NCI-H2107 treated with DMSO at 0.1 percent for 48 hours (cell line): ENCODE measurements at regions not wholly inside any gene's neighbourhood (a gene's known extent, or its start where the extent isn't known, plus 50 kb on each side); places are given as distances from the start of the nearest gene placed in this dataset.
"Not testable (repeated sequence)": the region's sequence is repeated elsewhere in the genome, so short reads cannot be mapped to it uniquely, and the experiment has no call there.

Experiments
- DNase-seq: peaks from one replicate; lab custom pipeline; 2025; ENCODE audit not compliant: unreplicated experiment; lab: John Stamatoyannopoulos, UW

GRCh38 chr1:173257805-173258204 lies 50.7 kb upstream of the TNFSF4 start:
- DNase-seq, result no peak

- DNase-seq, result no peak
Measured at GRCh38 chr1:173258479-173259264, 51.5 kb upstream of the TNFSF4 start.

- not testable (repeated sequence) for DNase-seq
Measured at GRCh38 chr1:173260329-173260728, 53.2 kb upstream of the TNFSF4 start.

- DNase-seq, result no peak
Measured at GRCh38 chr1:173266841-173267240, 59.7 kb upstream of the TNFSF4 start.

- DNase-seq, result no peak
Measured at GRCh38 chr1:173267453-173267945, 60.4 kb upstream of the TNFSF4 start.

- DNase-seq, result no peak
Measured at GRCh38 chr1:173268261-173268660, 61.1 kb upstream of the TNFSF4 start.

- no peak for DNase-seq
Measured at GRCh38 chr1:173268786-173269277, 61.7 kb upstream of the TNFSF4 start.

- DNase-seq, result no peak
Measured at GRCh38 chr1:173269490-173270230, 62.5 kb upstream of the TNFSF4 start.

- DNase-seq, result no peak
Measured at GRCh38 chr1:173270243-173270642, 63.1 kb upstream of the TNFSF4 start.

- DNase-seq, result not testable (repeated sequence)
Measured at GRCh38 chr1:173271021-173271420, 63.9 kb upstream of the TNFSF4 start.

- no peak for DNase-seq
Measured at GRCh38 chr1:173275496-173275895, 68.4 kb upstream of the TNFSF4 start.

GRCh38 chr1:173276922-173277800 lies 70.0 kb upstream of the TNFSF4 start:
- DNase-seq, result no peak

- no peak for DNase-seq
Measured at GRCh38 chr1:173280899-173281660, 73.9 kb upstream of the TNFSF4 start.

GRCh38 chr1:173285048-173285447 lies 77.9 kb upstream of the TNFSF4 start:
- DNase-seq, result no peak

GRCh38 chr1:173287785-173288184 lies 80.7 kb upstream of the TNFSF4 start:
- no peak for DNase-seq

GRCh38 chr1:173293756-173294155 lies 86.6 kb upstream of the TNFSF4 start:
- no peak for DNase-seq

GRCh38 chr1:173294843-173295242 lies 87.7 kb upstream of the TNFSF4 start:
- no peak for DNase-seq

GRCh38 chr1:173295391-173295790 lies 88.3 kb upstream of the TNFSF4 start:
- no peak for DNase-seq

GRCh38 chr1:173295995-173296394 lies 88.9 kb upstream of the TNFSF4 start:
- no peak for DNase-seq

- no peak for DNase-seq
Measured at GRCh38 chr1:173297798-173298391, 90.8 kb upstream of the TNFSF4 start.
